ENCODE measurements at regions not wholly inside any gene's neighbourhood (a gene's known extent, or its start where the extent isn't known, plus 50 kb on each side); places are given as distances from the start of the nearest gene placed in this dataset.

DNA sequence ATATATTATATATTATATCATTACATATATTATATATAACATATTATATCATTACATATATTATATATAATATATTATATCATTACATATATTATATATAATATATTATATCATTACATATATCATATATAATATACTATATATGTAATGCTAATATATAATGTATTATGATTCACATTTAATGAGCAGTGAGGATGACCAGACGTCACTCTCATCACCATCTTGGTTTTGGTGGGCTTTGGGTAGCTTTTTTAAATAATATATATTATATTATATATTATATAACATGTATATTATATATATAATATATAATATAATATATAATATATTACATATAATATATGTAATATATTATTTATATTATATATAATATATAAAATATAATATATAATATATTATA is 1189.4 kb upstream of the AUTS2 start:
- TF ChIP-seq, protein P1, sequence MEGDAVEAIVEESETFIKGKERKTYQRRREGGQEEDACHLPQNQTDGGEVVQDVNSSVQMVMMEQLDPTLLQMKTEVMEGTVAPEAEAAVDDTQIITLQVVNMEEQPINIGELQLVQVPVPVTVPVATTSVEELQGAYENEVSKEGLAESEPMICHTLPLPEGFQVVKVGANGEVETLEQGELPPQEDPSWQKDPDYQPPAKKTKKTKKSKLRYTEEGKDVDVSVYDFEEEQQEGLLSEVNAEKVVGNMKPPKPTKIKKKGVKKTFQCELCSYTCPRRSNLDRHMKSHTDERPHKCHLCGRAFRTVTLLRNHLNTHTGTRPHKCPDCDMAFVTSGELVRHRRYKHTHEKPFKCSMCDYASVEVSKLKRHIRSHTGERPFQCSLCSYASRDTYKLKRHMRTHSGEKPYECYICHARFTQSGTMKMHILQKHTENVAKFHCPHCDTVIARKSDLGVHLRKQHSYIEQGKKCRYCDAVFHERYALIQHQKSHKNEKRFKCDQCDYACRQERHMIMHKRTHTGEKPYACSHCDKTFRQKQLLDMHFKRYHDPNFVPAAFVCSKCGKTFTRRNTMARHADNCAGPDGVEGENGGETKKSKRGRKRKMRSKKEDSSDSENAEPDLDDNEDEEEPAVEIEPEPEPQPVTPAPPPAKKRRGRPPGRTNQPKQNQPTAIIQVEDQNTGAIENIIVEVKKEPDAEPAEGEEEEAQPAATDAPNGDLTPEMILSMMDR (IDR thresholded peaks at IDR 0.05): no peak
- no peak for TF ChIP-seq POLR2A (IDR thresholded peaks at IDR 0.05)
- no peak for TF ChIP-seq POLR2AphosphoS5 (IDR thresholded peaks at IDR 0.05)
